Naive B cell (primary cell): ENCODE measurements at regions not wholly inside any gene's neighbourhood (a gene's known extent, or its start where the extent isn't known, plus 50 kb on each side); places are given as distances from the start of the nearest gene placed in this dataset.
"Not testable (repeated sequence)": the region's sequence is repeated elsewhere in the genome, so short reads cannot be mapped to it uniquely, and the experiment has no call there.

Experiments used
- ATAC-seq, 2 donors: fragments of 150-1000 bp; cut with Tn5 transposase; 2 replicates each; pipeline ENCODE4 v1.10.0; 2021; ENCODE audit warnings: low read depth in 2 of 2, mild to moderate bottlenecking in 2 of 2, moderate library complexity in 2 of 2
- DNase-seq: peaks from one replicate; pipeline ENCODE4 v3.0.0; 2022
- H3K27ac Mint-ChIP-seq, 6 donors: one replicate each; pipeline ENCODE4 v1.8.0; 2020 to 2022; ENCODE audit warnings: mild to moderate bottlenecking in 6 of 6, mixed read lengths in 6 of 6, moderate library complexity in 5 of 6, inconsistent platforms in 2 of 6
- H3K27me3 Mint-ChIP-seq, 3 donors: one replicate each; pipeline ENCODE4 v1.8.0; 2021 to 2022; ENCODE audit warnings: mixed read lengths in 3 of 3, mild to moderate bottlenecking in 1 of 3
- H3K36me3 Mint-ChIP-seq, 2 donors: one replicate each; pipeline ENCODE4 v1.8.0; 2020 to 2022; ENCODE audit warnings: mixed read lengths in 2 of 2, inconsistent platforms in 1 of 2, mild to moderate bottlenecking in 1 of 2
- H3K4me1 Mint-ChIP-seq, 3 donors: one replicate each; pipeline ENCODE4 v1.8.0; 2020 to 2022; ENCODE audit warnings: mixed read lengths in 3 of 3, inconsistent platforms in 1 of 3, mild to moderate bottlenecking in 1 of 3, moderate library complexity in 1 of 3
- H3K4me3 Mint-ChIP-seq, 8 donors: one replicate each; pipeline ENCODE4 v1.8.0; 2020 to 2022; ENCODE audit warnings: mild to moderate bottlenecking in 8 of 8, mixed read lengths in 8 of 8, moderate library complexity in 8 of 8, inconsistent platforms in 2 of 8
- H3K9me3 Mint-ChIP-seq, 7 donors: one replicate each; pipeline ENCODE4 v1.8.0; 2020 to 2022; ENCODE audit warnings: mixed read lengths in 7 of 7, mild to moderate bottlenecking in 5 of 7, inconsistent platforms in 2 of 7, moderate library complexity in 1 of 7

DNA sequence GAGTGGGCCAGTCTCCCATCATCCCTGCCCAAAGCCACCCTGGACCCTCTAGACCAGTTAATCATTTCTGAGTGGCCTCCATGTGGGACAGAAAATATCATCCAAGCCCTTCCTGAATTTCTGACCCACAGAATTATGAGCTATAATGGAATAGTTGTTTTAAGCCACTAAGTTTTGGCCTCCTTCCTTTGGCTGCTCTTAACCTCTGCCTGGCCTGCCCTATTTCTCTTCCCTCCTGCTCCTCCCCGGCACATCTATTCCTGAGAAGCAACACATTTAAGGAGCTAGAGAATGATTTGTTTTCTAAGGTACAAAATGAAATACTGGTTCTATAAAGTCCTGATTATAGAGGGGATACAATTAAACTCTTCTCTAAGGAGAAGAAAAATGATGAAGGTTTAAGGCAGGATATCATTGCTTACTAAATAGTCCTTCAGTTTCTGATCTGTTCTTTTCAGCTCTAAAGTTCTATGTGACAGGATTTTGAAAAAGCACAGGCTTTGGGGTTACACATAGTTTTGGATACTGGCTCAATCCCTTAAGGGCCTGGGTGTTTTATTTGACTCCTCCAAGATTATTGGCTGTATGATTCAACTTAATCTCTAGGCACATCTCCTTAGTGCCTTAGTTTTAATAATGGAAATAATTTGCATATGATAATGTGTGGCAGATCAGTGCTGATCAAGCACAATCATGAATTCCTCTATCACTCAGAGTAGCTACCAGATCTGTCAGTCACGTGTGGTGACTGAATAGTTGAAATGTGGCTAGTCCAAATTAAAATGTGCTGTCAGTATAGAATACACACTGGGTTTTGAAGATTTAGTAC, 240.3 kb downstream of the VAPA start:
- Mint-ChIP-seq H3K9me3 (peaks cover 0 to 16% (median 4%) of the 10 kb centered on the region in 7 donors), H3K36me3 (no peaks in the 10 kb centered on the region), H3K27me3 (peaks cover 0 to 6% (median 0%) of the 10 kb centered on the region in 3 donors), H3K4me1 (no peaks in the 10 kb centered on the region), H3K4me3 (no peak overlapping the region), H3K27ac (no peak overlapping the region)
- DNase-seq, result no peak
- ATAC-seq, result no peak

- ATAC-seq, result no peak
- H3K9me3 Mint-ChIP-seq, result peaks cover 0 to 16% (median 4%) of the 10 kb centered on the region in 7 donors
Measured at GRCh38 chr18:10157706-10158105, 243.9 kb downstream of the VAPA start.

DNA sequence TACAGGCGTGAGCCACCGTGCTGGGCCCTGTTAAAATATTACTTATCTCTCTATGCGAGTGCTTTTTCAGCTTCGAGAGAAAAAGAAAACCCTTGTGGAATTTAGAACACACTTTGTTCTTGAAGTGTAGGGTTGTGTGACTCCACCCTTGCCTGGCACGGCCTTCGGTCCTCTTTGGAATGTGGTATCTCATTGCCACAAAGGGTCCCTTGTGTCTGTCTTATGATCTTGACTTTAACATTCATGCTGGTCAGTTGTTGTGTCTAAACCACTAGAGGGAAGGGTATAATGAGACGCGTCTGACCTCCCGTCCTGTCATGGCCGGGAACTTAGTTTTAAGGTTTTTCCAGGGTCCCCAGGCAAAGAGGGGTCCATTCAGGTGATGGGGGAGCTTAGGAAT, 246.4 kb downstream of the VAPA start:
- no peak for DNase-seq
- Mint-ChIP-seq H3K4me3 (no peak overlapping the region), H3K27me3 (no peaks in the 10 kb centered on the region), H3K9me3 (peaks cover 0 to 16% (median 4%) of the 10 kb centered on the region in 7 donors), H3K27ac (no peak overlapping the region), H3K36me3 (no peaks in the 10 kb centered on the region), H3K4me1 (no peaks in the 10 kb centered on the region)
- no peak for ATAC-seq

More at GRCh38 chr18:10157706-10158105, 243.9 kb downstream of the VAPA start:
- Mint-ChIP-seq H3K4me3 (no peak overlapping the region), H3K4me1 (no peaks in the 10 kb centered on the region), H3K27ac (no peak overlapping the region), H3K36me3 (no peaks in the 10 kb centered on the region), H3K27me3 (peaks cover 0 to 6% (median 0%) of the 10 kb centered on the region in 3 donors)
- DNase-seq, result no peak

- Mint-ChIP-seq H3K27me3 (no peaks in the 10 kb centered on the region), H3K9me3 (peaks cover 0 to 5% (median 1%) of the 10 kb centered on the region in 7 donors), H3K36me3 (no peaks in the 10 kb centered on the region), H3K27ac (no peak overlapping the region), H3K4me3 (no peak overlapping the region), H3K4me1 (no peaks in the 10 kb centered on the region)
- DNase-seq (no peak), ATAC-seq (no peak)
Measured at GRCh38 chr18:10161315-10161714, 247.5 kb downstream of the VAPA start.

- no peak for ATAC-seq
- H3K27ac Mint-ChIP-seq, result peak overlapping the region in 1 of 6 donors; percentile 30
- peaks cover 0 to under 1% (median 0%) of the 10 kb centered on the region in 3 donors for H3K4me1 Mint-ChIP-seq
- peaks cover 0 to 3% (median 0%) of the 10 kb centered on the region in 7 donors for H3K9me3 Mint-ChIP-seq
- no peak overlapping the region for H3K4me3 Mint-ChIP-seq
- no peaks in the 10 kb centered on the region for H3K27me3 Mint-ChIP-seq
- H3K36me3 Mint-ChIP-seq, result no peaks in the 10 kb centered on the region
- DNase-seq, result no peak
Measured at GRCh38 chr18:10162340-10162739, 248.5 kb downstream of the VAPA start.

DNA sequence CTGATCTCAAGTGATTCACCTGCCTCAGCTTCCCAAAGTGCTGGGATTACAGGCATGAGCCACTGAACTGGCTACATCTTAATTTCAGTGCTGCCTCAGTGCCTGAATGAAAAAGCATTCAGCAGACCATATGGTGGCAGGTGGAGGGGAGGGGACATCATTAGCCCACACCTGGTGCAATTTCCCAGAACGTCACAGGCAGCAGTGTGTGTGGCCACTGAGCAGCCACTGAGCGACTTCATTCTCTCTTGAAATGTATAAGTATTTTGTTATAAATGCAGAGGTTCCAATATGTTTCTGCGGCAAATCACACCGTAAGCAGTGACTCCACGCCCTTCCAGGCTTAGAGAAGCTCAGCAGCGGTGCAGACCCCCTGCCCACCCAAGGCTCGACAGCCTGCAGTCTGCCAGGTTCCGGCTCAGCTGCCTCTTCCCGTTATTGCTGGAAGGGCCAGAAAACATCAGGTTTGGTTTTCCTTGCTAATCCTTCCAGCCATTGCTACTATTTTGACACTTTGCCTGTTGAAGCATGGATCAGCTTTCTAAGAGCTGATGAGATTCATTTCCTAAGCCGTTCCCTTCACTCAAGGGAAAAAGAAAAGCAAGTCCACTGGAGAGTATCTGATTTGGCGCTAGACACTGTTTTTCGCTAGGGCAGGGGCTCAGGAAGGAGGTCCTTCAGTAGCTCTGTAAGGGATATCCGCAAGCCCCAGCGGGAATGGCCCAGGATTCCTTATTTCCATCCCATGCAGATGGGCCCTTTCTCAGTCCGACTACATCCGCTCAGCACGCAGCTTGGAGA, 250.7 kb downstream of the VAPA start:
- peaks cover 0 to 5% (median 0%) of the 10 kb centered on the region in 3 donors for H3K4me1 Mint-ChIP-seq
- no peak overlapping the region for H3K4me3 Mint-ChIP-seq
- DNase-seq (no peak), ATAC-seq (no peak)
- no peaks in the 10 kb centered on the region for H3K27me3 Mint-ChIP-seq
- no peaks in the 10 kb centered on the region for H3K9me3 Mint-ChIP-seq
- no peak overlapping the region for H3K27ac Mint-ChIP-seq
- H3K36me3 Mint-ChIP-seq, result no peaks in the 10 kb centered on the region

- no peak for DNase-seq
- Mint-ChIP-seq H3K4me3 (peak overlapping the region in 1 of 8 donors; percentile 35), H3K27ac (no peak overlapping the region), H3K36me3 (no peaks in the 10 kb centered on the region), H3K4me1 (peaks cover 0 to 5% (median 0%) of the 10 kb centered on the region in 3 donors), H3K9me3 (no peaks in the 10 kb centered on the region), H3K27me3 (no peaks in the 10 kb centered on the region)
- ATAC-seq, result no peak
Measured at GRCh38 chr18:10166164-10166807, 252.5 kb downstream of the VAPA start.

DNA sequence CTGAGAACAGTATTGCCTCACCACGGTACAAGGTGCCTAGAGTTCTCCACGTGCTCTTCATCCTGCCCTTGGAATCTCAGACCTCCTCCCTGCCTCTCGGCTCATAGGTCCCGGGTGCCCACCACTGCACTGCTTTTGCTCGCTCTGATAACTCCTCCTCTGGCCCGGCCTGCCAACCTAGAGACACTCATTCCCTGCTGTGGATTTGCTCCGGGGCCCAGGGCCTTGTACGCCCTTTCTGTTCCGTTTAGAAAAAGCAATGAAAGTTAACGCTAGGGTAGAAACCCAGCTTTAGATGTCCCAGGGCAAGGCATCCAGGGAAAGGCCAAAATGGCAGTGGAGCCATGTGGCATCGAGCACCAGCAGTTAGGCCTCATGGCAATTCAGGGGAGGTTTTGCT, 253.9 kb downstream of the VAPA start:
- H3K36me3 Mint-ChIP-seq, result no peaks in the 10 kb centered on the region
- H3K9me3 Mint-ChIP-seq, result no peaks in the 10 kb centered on the region
- H3K4me3 Mint-ChIP-seq, result no peak overlapping the region
- H3K27me3 Mint-ChIP-seq, result no peaks in the 10 kb centered on the region
- DNase-seq, result no peak
- no peak for ATAC-seq
- peaks cover 0 to 5% (median 0%) of the 10 kb centered on the region in 3 donors for H3K4me1 Mint-ChIP-seq
- H3K27ac Mint-ChIP-seq, result peak overlapping the region in 2 of 6 donors; percentile 35 to 43

DNA sequence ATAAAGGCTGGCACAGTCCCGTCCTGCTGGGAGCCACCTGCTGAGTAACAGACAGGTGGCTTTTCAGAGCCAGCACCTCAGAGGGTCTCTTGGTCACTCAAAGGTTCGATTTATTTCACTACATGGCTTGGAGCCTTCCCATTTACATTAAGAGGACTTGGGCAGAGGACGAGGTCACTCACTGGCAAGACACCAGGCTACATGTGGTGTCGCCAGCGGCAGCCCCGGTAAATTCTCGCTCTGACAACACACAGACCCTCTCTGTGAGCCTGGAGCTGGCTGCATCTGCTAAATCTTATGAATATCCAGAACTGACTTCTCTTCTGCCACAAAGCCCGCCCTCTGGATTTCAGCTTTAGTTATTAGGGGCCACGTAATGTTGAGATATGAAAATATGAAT, 254.7 kb downstream of the VAPA start:
- H3K36me3 Mint-ChIP-seq, result no peaks in the 10 kb centered on the region
- no peaks in the 10 kb centered on the region for H3K27me3 Mint-ChIP-seq
- H3K4me3 Mint-ChIP-seq, result no peak overlapping the region
- no peaks in the 10 kb centered on the region for H3K9me3 Mint-ChIP-seq
- no peak for ATAC-seq
- peak overlapping the region in 1 of 6 donors; percentile 35 for H3K27ac Mint-ChIP-seq
- H3K4me1 Mint-ChIP-seq, result peaks cover 0 to 5% (median 0%) of the 10 kb centered on the region in 3 donors
- DNase-seq, result no peak

DNA sequence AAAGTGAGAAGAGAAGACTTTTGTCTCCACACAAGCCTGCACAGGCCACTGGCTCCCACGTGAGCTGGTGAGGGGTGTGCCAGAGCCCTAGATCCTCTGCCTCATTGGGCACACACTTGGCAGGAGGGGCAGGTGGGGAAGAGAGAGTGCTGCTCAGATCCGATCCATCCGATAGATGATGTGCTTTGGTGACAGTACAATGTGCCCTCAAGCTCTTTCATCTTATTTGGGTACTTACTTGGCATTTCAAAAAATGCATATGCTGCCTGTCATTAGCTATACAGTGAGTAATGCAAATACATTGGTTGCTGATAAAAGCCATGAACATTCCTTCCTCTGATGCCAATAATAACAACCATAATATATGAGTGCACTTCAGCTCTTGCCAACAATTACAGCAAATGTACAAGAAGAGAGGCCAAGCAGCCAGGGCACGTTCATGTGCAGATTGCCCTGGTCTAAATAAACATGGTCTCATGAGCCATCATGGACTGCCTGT, 255.3 kb downstream of the VAPA start:
- ATAC-seq (no peak), DNase-seq (no peak)
- no peaks in the 10 kb centered on the region for H3K27me3 Mint-ChIP-seq
- peak overlapping the region in 1 of 6 donors; percentile 12 for H3K27ac Mint-ChIP-seq
- H3K36me3 Mint-ChIP-seq, result no peaks in the 10 kb centered on the region
- H3K4me3 Mint-ChIP-seq, result no peak overlapping the region
- peaks cover 0 to 5% (median 0%) of the 10 kb centered on the region in 3 donors for H3K4me1 Mint-ChIP-seq
- peaks cover 0 to under 1% (median 0%) of the 10 kb centered on the region in 7 donors for H3K9me3 Mint-ChIP-seq

DNA sequence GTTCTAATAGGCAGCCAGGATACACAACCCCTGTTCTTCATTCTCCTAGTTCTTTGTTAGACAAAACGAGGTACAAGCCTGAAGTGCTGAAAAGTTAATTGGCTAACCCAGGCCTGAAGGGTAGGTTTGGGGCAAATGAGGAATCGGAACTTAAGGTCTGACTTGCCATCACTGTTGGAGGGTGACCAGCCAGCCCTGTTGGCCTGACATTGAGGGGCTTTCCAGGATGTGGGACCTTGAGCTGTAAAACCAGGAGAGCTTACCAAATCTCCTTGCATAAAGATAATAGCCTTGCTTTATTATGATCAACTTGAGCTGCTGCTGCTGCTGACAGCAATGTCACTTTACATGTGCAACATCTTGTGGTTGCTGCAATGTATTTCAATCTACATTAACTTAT, 256.0 kb downstream of the VAPA start:
- Mint-ChIP-seq H3K4me1 (peaks cover 0 to 5% (median under 1%) of the 10 kb centered on the region in 3 donors), H3K27ac (no peak overlapping the region), H3K36me3 (no peaks in the 10 kb centered on the region), H3K4me3 (no peak overlapping the region), H3K9me3 (peaks cover 0 to 3% (median 0%) of the 10 kb centered on the region in 7 donors), H3K27me3 (no peaks in the 10 kb centered on the region)
- ATAC-seq, result no peak
- DNase-seq, result no peak

GRCh38 chr18:10170375-10170774, 256.6 kb downstream of the VAPA start:
- peaks cover 0 to 5% (median 0%) of the 10 kb centered on the region in 7 donors for H3K9me3 Mint-ChIP-seq
- no peaks in the 10 kb centered on the region for H3K27me3 Mint-ChIP-seq
- H3K27ac Mint-ChIP-seq, result no peak overlapping the region

DNA sequence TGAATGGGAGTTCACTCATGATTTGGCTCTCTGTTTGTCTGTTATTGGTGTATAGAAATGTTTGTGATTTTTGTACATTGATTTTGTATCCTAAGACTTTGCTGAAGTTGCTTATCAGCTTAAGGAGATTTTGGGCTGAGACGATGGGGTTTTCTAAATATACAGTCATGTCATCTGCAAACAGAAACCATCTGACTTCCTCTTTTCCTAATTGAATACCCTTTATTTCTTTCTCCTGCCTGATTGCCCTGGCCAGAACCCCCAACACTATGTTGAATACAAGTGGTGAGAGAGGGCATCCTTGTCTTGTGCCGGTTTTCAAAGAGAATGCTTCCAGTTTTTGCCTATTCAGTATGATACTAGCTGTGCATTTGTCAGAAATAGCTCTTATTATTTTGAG, 261.5 kb downstream of the VAPA start:
- peaks cover 18 to 27% (median 24%) of the 10 kb centered on the region in 3 donors for H3K4me1 Mint-ChIP-seq
- peaks cover 0 to 16% (median 5%) of the 10 kb centered on the region in 7 donors for H3K9me3 Mint-ChIP-seq
- not testable (repeated sequence) for DNase-seq, ATAC-seq, H3K36me3 Mint-ChIP-seq, H3K27me3 Mint-ChIP-seq
- peak overlapping the region in 2 of 6 donors; percentile 68 to 75 for H3K27ac Mint-ChIP-seq
- peak overlapping the region in 3 of 8 donors; percentile 25 to 66 (median 40) for H3K4me3 Mint-ChIP-seq

More at GRCh38 chr18:10170375-10170774, 256.6 kb downstream of the VAPA start:
- Mint-ChIP-seq H3K36me3 (no peaks in the 10 kb centered on the region), H3K4me1 (peaks cover 5 to 10% (median 6%) of the 10 kb centered on the region in 3 donors), H3K4me3 (no peak overlapping the region)
- no peak for DNase-seq
- ATAC-seq, result no peak
